ENCODE measurements at regions not wholly inside any gene's neighbourhood (a gene's known extent, or its start where the extent isn't known, plus 50 kb on each side); places are given as distances from the start of the nearest gene placed in this dataset.
A peak's percentile ranks its signal among the peaks of the same experiment; 100 is the strongest.

DNA sequence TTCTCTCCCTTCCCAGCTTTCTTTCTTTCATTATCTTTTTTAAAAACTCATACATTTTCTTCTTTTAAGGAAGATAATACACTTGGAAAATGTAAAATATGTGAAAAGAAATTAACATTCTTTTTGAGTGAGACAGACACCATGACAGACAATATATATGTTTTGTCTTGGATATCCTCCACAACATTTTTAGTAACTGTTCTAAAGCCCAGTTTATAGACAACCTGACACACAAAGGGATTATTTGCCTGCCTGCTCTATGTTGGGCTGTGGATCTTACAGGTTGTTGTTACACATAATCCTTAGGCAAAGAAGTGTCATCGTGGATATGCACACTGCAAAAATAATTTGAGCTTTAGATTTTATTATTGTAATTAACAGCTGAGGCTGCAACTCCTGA, 301.4 kb upstream of the PDGFD start:
- Histone ChIP-seq H4K8ac (ENCODE audit: low read length) (no peak overlapping the region), H3K4me1 (ENCODE audit: control insufficient read depth, insufficient read depth, low read depth, low read length) (no peaks in the 10 kb centered on the region), H3K23ac (ENCODE audit: low read length in 2 of 2) (no peak overlapping the region), H4K91ac (ENCODE audit: low read length) (no peak overlapping the region), H3K4me3 (ENCODE audit: insufficient read depth in 1 of 2, low read depth in 1 of 2, low read length in 2 of 2) (no peak overlapping the region), H3K9me3 (ENCODE audit: control insufficient read depth, low read length) (no peaks in the 10 kb centered on the region), H2AK5ac (ENCODE audit: low read length, severe bottlenecking) (no peak overlapping the region), H3K36me3 (ENCODE audit: control insufficient read depth in 1 of 2, insufficient read depth in 2 of 2, low read depth in 1 of 2, low read length in 2 of 2) (no peaks in the 10 kb centered on the region), H2BK120ac (ENCODE audit: low read depth, low read length) (no peak overlapping the region), H3K9ac (ENCODE audit: low read length) (no peak overlapping the region), H2BK15ac (ENCODE audit: low read depth, poor library complexity, severe bottlenecking) (no peak overlapping the region), H3K27ac (ENCODE audit: low read length, poor library complexity, severe bottlenecking) (no peak overlapping the region), H2AFZ (ENCODE audit: low read depth, low read length) (no peak overlapping the region), H3K18ac (ENCODE audit: low read depth in 1 of 2, low read length in 2 of 2) (no peak overlapping the region), H2BK5ac (ENCODE audit: low read depth, low read length, poor library complexity, severe bottlenecking) (no peak overlapping the region), H3K14ac (ENCODE audit: low read length in 2 of 2) (no peak overlapping the region), H3K27me3 (ENCODE audit: control insufficient read depth in 1 of 2, insufficient read depth in 1 of 2, low read length in 2 of 2) (no peaks in the 10 kb centered on the region), H3K4ac (ENCODE audit: low read depth in 1 of 2, low read length in 2 of 2) (no peak overlapping the region), H3K4me2 (ENCODE audit: low read length, poor library complexity, severe bottlenecking) (no peak overlapping the region), H3K79me1 (replicated peaks; ENCODE audit: low read length, poor library complexity, severe bottlenecking) (no peaks in the 10 kb centered on the region), H2BK12ac (ENCODE audit: low read length in 2 of 2) (no peak overlapping the region)
- no peak for DNase-seq
- whole genome bisulfite sequencing: 84% methylated on average over 1 of the region's 1 CpG

DNA sequence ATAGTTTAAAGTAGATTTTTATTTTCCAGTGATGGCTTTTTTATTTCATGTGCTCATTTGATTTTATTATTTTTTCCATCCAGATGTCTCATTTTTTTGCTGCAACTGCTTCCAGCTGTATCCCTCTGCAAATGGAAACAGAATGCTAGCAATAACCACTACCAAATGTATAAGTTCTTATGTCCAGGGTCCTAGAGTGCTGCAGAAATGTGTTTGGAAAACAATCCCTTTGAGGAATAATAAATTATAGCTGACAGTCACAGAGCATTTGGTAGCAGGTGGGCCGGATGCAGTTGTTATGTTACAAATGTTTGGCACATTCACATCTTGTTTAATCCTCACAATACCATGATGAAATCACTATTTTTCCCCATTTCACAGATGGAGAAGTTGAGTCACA, 300.7 kb upstream of the PDGFD start:
- Histone ChIP-seq H2BK120ac (ENCODE audit: low read depth, low read length) (no peak overlapping the region), H2BK15ac (ENCODE audit: low read depth, poor library complexity, severe bottlenecking) (no peak overlapping the region), H3K27ac (ENCODE audit: low read length, poor library complexity, severe bottlenecking) (no peak overlapping the region), H3K36me3 (ENCODE audit: control insufficient read depth in 1 of 2, insufficient read depth in 2 of 2, low read depth in 1 of 2, low read length in 2 of 2) (no peaks in the 10 kb centered on the region), H3K4me1 (ENCODE audit: control insufficient read depth, insufficient read depth, low read depth, low read length) (no peaks in the 10 kb centered on the region), H3K9ac (ENCODE audit: low read length) (no peak overlapping the region), H3K9me3 (ENCODE audit: control insufficient read depth, low read length) (no peaks in the 10 kb centered on the region), H4K8ac (ENCODE audit: low read length) (no peak overlapping the region), H4K91ac (ENCODE audit: low read length) (no peak overlapping the region), H2BK5ac (ENCODE audit: low read depth, low read length, poor library complexity, severe bottlenecking) (no peak overlapping the region), H3K4me3 (ENCODE audit: insufficient read depth in 1 of 2, low read depth in 1 of 2, low read length in 2 of 2) (no peak overlapping the region), H3K4ac (ENCODE audit: low read depth in 1 of 2, low read length in 2 of 2) (no peak overlapping the region), H3K14ac (ENCODE audit: low read length in 2 of 2) (no peak overlapping the region), H2AK5ac (ENCODE audit: low read length, severe bottlenecking) (no peak overlapping the region), H3K23ac (ENCODE audit: low read length in 2 of 2) (no peak overlapping the region), H3K4me2 (ENCODE audit: low read length, poor library complexity, severe bottlenecking) (no peak overlapping the region), H3K79me1 (replicated peaks; ENCODE audit: low read length, poor library complexity, severe bottlenecking) (no peaks in the 10 kb centered on the region), H3K27me3 (ENCODE audit: control insufficient read depth in 1 of 2, insufficient read depth in 1 of 2, low read length in 2 of 2) (no peaks in the 10 kb centered on the region), H2AFZ (ENCODE audit: low read depth, low read length) (no peak overlapping the region), H3K18ac (ENCODE audit: low read depth in 1 of 2, low read length in 2 of 2) (no peak overlapping the region), H2BK12ac (ENCODE audit: low read length in 2 of 2) (no peak overlapping the region)
- WGBS: no CpG with 5 or more reads among the region's 1 CpG
- no peak for DNase-seq

- Histone ChIP-seq H3K27me3 (ENCODE audit: control insufficient read depth in 1 of 2, insufficient read depth in 1 of 2, low read length in 2 of 2) (no peaks in the 10 kb centered on the region), H3K79me1 (replicated peaks; ENCODE audit: low read length, poor library complexity, severe bottlenecking) (no peaks in the 10 kb centered on the region), H2BK5ac (ENCODE audit: low read depth, low read length, poor library complexity, severe bottlenecking) (no peak overlapping the region), H2BK120ac (ENCODE audit: low read depth, low read length) (no peak overlapping the region), H3K4me1 (ENCODE audit: control insufficient read depth, insufficient read depth, low read depth, low read length) (no peaks in the 10 kb centered on the region), H2AK5ac (ENCODE audit: low read length, severe bottlenecking) (no peak overlapping the region), H4K91ac (ENCODE audit: low read length) (no peak overlapping the region), H3K9ac (ENCODE audit: low read length) (no peak overlapping the region), H3K14ac (ENCODE audit: low read length in 2 of 2) (no peak overlapping the region), H2BK15ac (ENCODE audit: low read depth, poor library complexity, severe bottlenecking) (no peak overlapping the region), H3K4me2 (ENCODE audit: low read length, poor library complexity, severe bottlenecking) (no peak overlapping the region), H3K36me3 (ENCODE audit: control insufficient read depth in 1 of 2, insufficient read depth in 2 of 2, low read depth in 1 of 2, low read length in 2 of 2) (no peaks in the 10 kb centered on the region), H2BK12ac (ENCODE audit: low read length in 2 of 2) (no peak overlapping the region), H3K9me3 (ENCODE audit: control insufficient read depth, low read length) (no peaks in the 10 kb centered on the region), H2AFZ (ENCODE audit: low read depth, low read length) (no peak overlapping the region), H3K18ac (ENCODE audit: low read depth in 1 of 2, low read length in 2 of 2) (no peak overlapping the region), H3K4me3 (ENCODE audit: insufficient read depth in 1 of 2, low read depth in 1 of 2, low read length in 2 of 2) (no peak overlapping the region), H3K27ac (ENCODE audit: low read length, poor library complexity, severe bottlenecking) (no peak overlapping the region), H4K8ac (ENCODE audit: low read length) (no peak overlapping the region), H3K23ac (ENCODE audit: low read length in 2 of 2) (no peak overlapping the region), H3K4ac (ENCODE audit: low read depth in 1 of 2, low read length in 2 of 2) (no peak overlapping the region)
- DNase-seq: peak; percentile 67
- WGBS: 82% methylated on average over 1 of the region's 2 CpGs
Measured at GRCh38 chr11:104462341-104462740, 298.4 kb upstream of the PDGFD start.

DNA sequence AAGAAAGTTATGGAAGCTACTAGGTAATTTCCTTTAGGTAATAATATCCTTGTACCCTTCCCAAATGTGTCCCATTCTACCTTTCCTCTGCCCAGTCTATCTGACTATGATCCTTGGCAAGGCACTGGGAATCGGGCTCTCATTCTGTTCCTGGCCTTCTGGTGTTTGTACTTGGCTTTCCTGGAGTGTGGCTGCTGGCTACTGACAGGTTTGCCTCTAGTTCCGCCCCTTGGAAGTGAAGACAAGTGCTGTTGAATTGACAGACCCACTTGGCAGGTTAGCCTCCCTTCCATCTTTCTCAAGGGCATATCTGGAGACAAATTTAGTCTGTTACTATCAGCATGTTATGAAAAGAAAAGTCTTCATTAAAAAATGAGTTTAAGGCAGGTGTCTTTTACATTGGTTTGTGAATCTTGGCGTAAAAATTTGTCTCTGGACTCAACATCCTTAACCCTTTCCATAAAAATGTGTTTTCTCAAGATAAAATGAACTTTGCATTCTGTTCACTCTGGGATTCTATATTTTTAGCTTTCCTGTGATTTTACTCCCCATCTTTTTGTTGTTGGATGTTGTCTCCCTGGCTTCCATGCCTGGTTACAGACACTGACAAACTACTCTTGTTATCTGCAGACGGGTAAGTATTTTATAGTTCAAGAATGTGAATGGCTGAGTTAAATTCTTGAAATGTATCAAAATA, 287.4 kb upstream of the PDGFD start:
- WGBS: 96% methylated on average over 2 of the region's 4 CpGs
- Histone ChIP-seq H2BK120ac (ENCODE audit: low read depth, low read length) (no peak overlapping the region), H3K27me3 (ENCODE audit: control insufficient read depth in 1 of 2, insufficient read depth in 1 of 2, low read length in 2 of 2) (no peaks in the 10 kb centered on the region), H4K8ac (ENCODE audit: low read length) (no peak overlapping the region), H3K4me2 (ENCODE audit: low read length, poor library complexity, severe bottlenecking) (no peak overlapping the region), H3K36me3 (ENCODE audit: control insufficient read depth in 1 of 2, insufficient read depth in 2 of 2, low read depth in 1 of 2, low read length in 2 of 2) (no peaks in the 10 kb centered on the region), H3K18ac (ENCODE audit: low read depth in 1 of 2, low read length in 2 of 2) (peak overlapping the region in 1 of 2 experiments; percentile 2), H3K79me1 (replicated peaks; ENCODE audit: low read length, poor library complexity, severe bottlenecking) (no peaks in the 10 kb centered on the region), H2AK5ac (ENCODE audit: low read length, severe bottlenecking) (no peak overlapping the region), H3K4me1 (ENCODE audit: control insufficient read depth, insufficient read depth, low read depth, low read length) (no peaks in the 10 kb centered on the region), H2BK5ac (ENCODE audit: low read depth, low read length, poor library complexity, severe bottlenecking) (no peak overlapping the region), H2BK15ac (ENCODE audit: low read depth, poor library complexity, severe bottlenecking) (no peak overlapping the region), H3K23ac (ENCODE audit: low read length in 2 of 2) (no peak overlapping the region), H2BK12ac (ENCODE audit: low read length in 2 of 2) (no peak overlapping the region), H3K9me3 (ENCODE audit: control insufficient read depth, low read length) (no peaks in the 10 kb centered on the region), H4K91ac (ENCODE audit: low read length) (no peak overlapping the region), H3K9ac (ENCODE audit: low read length) (no peak overlapping the region), H2AFZ (ENCODE audit: low read depth, low read length) (no peak overlapping the region), H3K27ac (ENCODE audit: low read length, poor library complexity, severe bottlenecking) (no peak overlapping the region), H3K4me3 (ENCODE audit: insufficient read depth in 1 of 2, low read depth in 1 of 2, low read length in 2 of 2) (no peak overlapping the region), H3K14ac (ENCODE audit: low read length in 2 of 2) (no peak overlapping the region), H3K4ac (ENCODE audit: low read depth in 1 of 2, low read length in 2 of 2) (no peak overlapping the region)
- DNase-seq: no peak
